ENCODE measurements at regions not wholly inside any gene's neighbourhood (a gene's known extent, or its start where the extent isn't known, plus 50 kb on each side); places are given as distances from the start of the nearest gene placed in this dataset.

DNA sequence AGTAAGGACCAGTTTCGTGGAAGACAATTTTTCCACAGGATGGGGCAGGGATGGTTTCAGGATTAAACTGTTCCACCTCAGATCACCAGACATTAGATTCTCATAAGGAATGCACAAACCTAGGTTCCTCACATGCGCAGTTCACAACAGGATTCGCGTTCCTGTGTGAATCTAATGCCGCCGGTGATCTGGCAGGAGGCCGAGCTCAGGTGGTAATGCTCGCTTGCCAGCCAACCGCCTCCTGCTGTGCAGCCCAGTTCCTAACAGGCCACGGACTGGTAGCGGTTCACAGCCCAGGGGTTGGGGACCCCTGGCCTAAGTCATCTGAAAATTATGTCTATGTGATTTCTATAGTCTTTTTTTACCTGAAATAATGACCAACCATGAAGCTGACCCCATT lies 217.5 kb downstream of the TMEM200A start:
- no peak for DNase-seq (ENCODE audit: low spot score)
- TF ChIP-seq EGR1 (IDR thresholded peaks at IDR 0.05; ENCODE audit: low read depth in 2 of 2) (no peak), SP1 (IDR thresholded peaks at IDR 0.05) (no peak), RXRA (IDR thresholded peaks at IDR 0.05) (no peak), YY1 (IDR thresholded peaks at IDR 0.05) (no peak), RAD21 (IDR thresholded peaks at IDR 0.05) (no peak), FOXA1 (IDR thresholded peaks at IDR 0.05) (no peak), GABPA (IDR thresholded peaks at IDR 0.05 in 1 of 2, conservative IDR thresholded peaks at IDR 0.05 in 1 of 2) (no peak), HNF4A (conservative IDR thresholded peaks at IDR 0.05) (no peak), JUND (IDR thresholded peaks at IDR 0.05) (no peak), FOXA2 (IDR thresholded peaks at IDR 0.05) (no peak), MAX (IDR thresholded peaks at IDR 0.05) (no peak)
- TF ChIP-seq, protein P1, sequence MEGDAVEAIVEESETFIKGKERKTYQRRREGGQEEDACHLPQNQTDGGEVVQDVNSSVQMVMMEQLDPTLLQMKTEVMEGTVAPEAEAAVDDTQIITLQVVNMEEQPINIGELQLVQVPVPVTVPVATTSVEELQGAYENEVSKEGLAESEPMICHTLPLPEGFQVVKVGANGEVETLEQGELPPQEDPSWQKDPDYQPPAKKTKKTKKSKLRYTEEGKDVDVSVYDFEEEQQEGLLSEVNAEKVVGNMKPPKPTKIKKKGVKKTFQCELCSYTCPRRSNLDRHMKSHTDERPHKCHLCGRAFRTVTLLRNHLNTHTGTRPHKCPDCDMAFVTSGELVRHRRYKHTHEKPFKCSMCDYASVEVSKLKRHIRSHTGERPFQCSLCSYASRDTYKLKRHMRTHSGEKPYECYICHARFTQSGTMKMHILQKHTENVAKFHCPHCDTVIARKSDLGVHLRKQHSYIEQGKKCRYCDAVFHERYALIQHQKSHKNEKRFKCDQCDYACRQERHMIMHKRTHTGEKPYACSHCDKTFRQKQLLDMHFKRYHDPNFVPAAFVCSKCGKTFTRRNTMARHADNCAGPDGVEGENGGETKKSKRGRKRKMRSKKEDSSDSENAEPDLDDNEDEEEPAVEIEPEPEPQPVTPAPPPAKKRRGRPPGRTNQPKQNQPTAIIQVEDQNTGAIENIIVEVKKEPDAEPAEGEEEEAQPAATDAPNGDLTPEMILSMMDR (IDR thresholded peaks at IDR 0.05; ENCODE audit: low read depth, low read length, missing input control), result no peak
- WGBS, result 96% methylated on average over 11 of the region's 11 CpGs

DNA sequence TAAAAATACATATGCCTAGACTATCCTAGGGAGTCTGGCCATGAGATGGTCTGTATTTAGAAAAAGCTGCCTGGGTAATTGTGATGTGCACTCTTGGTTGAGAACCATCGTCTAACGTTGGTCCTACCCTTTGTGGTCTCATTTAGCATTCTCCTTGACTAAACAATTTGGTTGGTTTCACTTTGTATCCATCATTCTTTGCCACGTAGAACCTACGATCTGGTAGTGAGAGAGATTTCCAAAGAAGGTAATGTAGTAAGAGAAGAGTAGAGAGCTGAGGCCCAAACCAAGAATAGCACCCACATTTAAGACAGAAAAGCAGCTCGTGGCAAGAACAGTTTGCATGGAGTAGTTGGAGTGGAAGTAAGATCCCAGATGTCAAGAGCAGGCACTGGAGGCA lies 219.8 kb downstream of the TMEM200A start:
- TF ChIP-seq RAD21 (IDR thresholded peaks at IDR 0.05) (no peak), EGR1 (IDR thresholded peaks at IDR 0.05; ENCODE audit: low read depth in 2 of 2) (no peak), RXRA (IDR thresholded peaks at IDR 0.05) (no peak), GABPA (IDR thresholded peaks at IDR 0.05 in 1 of 2, conservative IDR thresholded peaks at IDR 0.05 in 1 of 2) (no peak)
- peaks cover 3 to 12% (median 6%) of the 10 kb centered on the region in 4 donors for H3K4me1 ChIP-seq (ENCODE audit: control insufficient read depth in 4 of 4, insufficient read depth in 4 of 4, low read length in 3 of 4)
- 87% methylated on average over 5 of the region's 5 CpGs for WGBS

More for the DNA sequence above, 217.5 kb downstream of the TMEM200A start:
- Histone ChIP-seq H3K27me3 (ENCODE audit: control insufficient read depth in 4 of 4, insufficient read depth in 4 of 4, low read length in 3 of 4) (no peaks in the 10 kb centered on the region), H3K4me1 (ENCODE audit: control insufficient read depth in 4 of 4, insufficient read depth in 4 of 4, low read length in 3 of 4) (peaks cover 3 to 19% (median 9%) of the 10 kb centered on the region in 4 donors), H3K4me3 (ENCODE audit: low read depth in 1 of 3, low read length in 3 of 3) (no peak overlapping the region), H3K36me3 (ENCODE audit: control insufficient read depth in 4 of 4, insufficient read depth in 3 of 4, low read depth in 1 of 4, low read length in 3 of 4) (no peaks in the 10 kb centered on the region), H3K9ac (ENCODE audit: low read depth in 1 of 2, low read length in 2 of 2) (no peak overlapping the region), H3K27ac (ENCODE audit: low read depth in 1 of 2, low read length in 2 of 2) (no peak overlapping the region), H3K9me3 (ENCODE audit: control insufficient read depth in 4 of 4, low read length in 3 of 4) (no peaks in the 10 kb centered on the region)

GRCh38 chr6:130587778-130588520 lies 222.1 kb downstream of the TMEM200A start:
- no peak for DNase-seq (ENCODE audit: low spot score)
- Histone ChIP-seq H3K27ac (ENCODE audit: low read depth in 1 of 2, low read length in 2 of 2) (no peak overlapping the region), H3K27me3 (ENCODE audit: control insufficient read depth in 4 of 4, insufficient read depth in 4 of 4, low read length in 3 of 4) (no peaks in the 10 kb centered on the region), H3K9ac (ENCODE audit: low read depth in 1 of 2, low read length in 2 of 2) (no peak overlapping the region), H3K36me3 (ENCODE audit: control insufficient read depth in 4 of 4, insufficient read depth in 3 of 4, low read depth in 1 of 4, low read length in 3 of 4) (no peaks in the 10 kb centered on the region), H3K9me3 (ENCODE audit: control insufficient read depth in 4 of 4, low read length in 3 of 4) (peaks cover 0 to 2% (median 0%) of the 10 kb centered on the region in 4 donors), H3K4me1 (ENCODE audit: control insufficient read depth in 4 of 4, insufficient read depth in 4 of 4, low read length in 3 of 4) (peaks cover 3 to 12% (median 6%) of the 10 kb centered on the region in 4 donors), H3K4me3 (ENCODE audit: low read depth in 1 of 3, low read length in 3 of 3) (no peak overlapping the region)
- TF ChIP-seq, protein P2, sequence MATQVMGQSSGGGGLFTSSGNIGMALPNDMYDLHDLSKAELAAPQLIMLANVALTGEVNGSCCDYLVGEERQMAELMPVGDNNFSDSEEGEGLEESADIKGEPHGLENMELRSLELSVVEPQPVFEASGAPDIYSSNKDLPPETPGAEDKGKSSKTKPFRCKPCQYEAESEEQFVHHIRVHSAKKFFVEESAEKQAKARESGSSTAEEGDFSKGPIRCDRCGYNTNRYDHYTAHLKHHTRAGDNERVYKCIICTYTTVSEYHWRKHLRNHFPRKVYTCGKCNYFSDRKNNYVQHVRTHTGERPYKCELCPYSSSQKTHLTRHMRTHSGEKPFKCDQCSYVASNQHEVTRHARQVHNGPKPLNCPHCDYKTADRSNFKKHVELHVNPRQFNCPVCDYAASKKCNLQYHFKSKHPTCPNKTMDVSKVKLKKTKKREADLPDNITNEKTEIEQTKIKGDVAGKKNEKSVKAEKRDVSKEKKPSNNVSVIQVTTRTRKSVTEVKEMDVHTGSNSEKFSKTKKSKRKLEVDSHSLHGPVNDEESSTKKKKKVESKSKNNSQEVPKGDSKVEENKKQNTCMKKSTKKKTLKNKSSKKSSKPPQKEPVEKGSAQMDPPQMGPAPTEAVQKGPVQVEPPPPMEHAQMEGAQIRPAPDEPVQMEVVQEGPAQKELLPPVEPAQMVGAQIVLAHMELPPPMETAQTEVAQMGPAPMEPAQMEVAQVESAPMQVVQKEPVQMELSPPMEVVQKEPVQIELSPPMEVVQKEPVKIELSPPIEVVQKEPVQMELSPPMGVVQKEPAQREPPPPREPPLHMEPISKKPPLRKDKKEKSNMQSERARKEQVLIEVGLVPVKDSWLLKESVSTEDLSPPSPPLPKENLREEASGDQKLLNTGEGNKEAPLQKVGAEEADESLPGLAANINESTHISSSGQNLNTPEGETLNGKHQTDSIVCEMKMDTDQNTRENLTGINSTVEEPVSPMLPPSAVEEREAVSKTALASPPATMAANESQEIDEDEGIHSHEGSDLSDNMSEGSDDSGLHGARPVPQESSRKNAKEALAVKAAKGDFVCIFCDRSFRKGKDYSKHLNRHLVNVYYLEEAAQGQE (IDR thresholded peaks at IDR 0.05), result no peak
- no peak for TF ChIP-seq EGR1 (IDR thresholded peaks at IDR 0.05; ENCODE audit: low read depth in 2 of 2)
- TF ChIP-seq JUND (IDR thresholded peaks at IDR 0.05), result no peak
- no peak for TF ChIP-seq GABPA (IDR thresholded peaks at IDR 0.05 in 1 of 2, conservative IDR thresholded peaks at IDR 0.05 in 1 of 2)
- no peak for TF ChIP-seq FOXA2 (IDR thresholded peaks at IDR 0.05)
- no peak for TF ChIP-seq HNF4G (IDR thresholded peaks at IDR 0.05)
- TF ChIP-seq HNF4A (conservative IDR thresholded peaks at IDR 0.05), result no peak
- TF ChIP-seq RAD21 (IDR thresholded peaks at IDR 0.05), result no peak
- 79% methylated on average over 2 of the region's 2 CpGs for WGBS

More for the DNA sequence above, 219.8 kb downstream of the TMEM200A start:
- Histone ChIP-seq H3K9me3 (ENCODE audit: control insufficient read depth in 4 of 4, low read length in 3 of 4) (no peaks in the 10 kb centered on the region), H3K27ac (ENCODE audit: low read depth in 1 of 2, low read length in 2 of 2) (no peak overlapping the region), H3K36me3 (ENCODE audit: control insufficient read depth in 4 of 4, insufficient read depth in 3 of 4, low read depth in 1 of 4, low read length in 3 of 4) (no peaks in the 10 kb centered on the region), H3K4me3 (ENCODE audit: low read depth in 1 of 3, low read length in 3 of 3) (no peak overlapping the region), H3K9ac (ENCODE audit: low read depth in 1 of 2, low read length in 2 of 2) (no peak overlapping the region), H3K27me3 (ENCODE audit: control insufficient read depth in 4 of 4, insufficient read depth in 4 of 4, low read length in 3 of 4) (no peaks in the 10 kb centered on the region)
- no peak for DNase-seq (ENCODE audit: low spot score)
